ENCODE measurements at regions not wholly inside any gene's neighbourhood (a gene's known extent, or its start where the extent isn't known, plus 50 kb on each side); places are given as distances from the start of the nearest gene placed in this dataset.

GRCh38 chr17:15882777-15883176 is 62.2 kb upstream of the ADORA2B start:
- no peak overlapping the region for H3K27ac ChIP-seq
- DNase-seq, result no peak
- H3K4me1 ChIP-seq, result no peaks in the 10 kb centered on the region
- no peaks in the 10 kb centered on the region for H3K36me3 ChIP-seq
- peaks cover 7% of the 10 kb centered on the region; the same call in 1 of the 2 replicates for H3K9me3 ChIP-seq (replicated peaks)
- no peak overlapping the region for H3K4me3 ChIP-seq
- H3K27me3 ChIP-seq, result 0 out of 2 replicates have a peak, but pooled peaks cover 2% of the 10 kb centered on the region

DNA sequence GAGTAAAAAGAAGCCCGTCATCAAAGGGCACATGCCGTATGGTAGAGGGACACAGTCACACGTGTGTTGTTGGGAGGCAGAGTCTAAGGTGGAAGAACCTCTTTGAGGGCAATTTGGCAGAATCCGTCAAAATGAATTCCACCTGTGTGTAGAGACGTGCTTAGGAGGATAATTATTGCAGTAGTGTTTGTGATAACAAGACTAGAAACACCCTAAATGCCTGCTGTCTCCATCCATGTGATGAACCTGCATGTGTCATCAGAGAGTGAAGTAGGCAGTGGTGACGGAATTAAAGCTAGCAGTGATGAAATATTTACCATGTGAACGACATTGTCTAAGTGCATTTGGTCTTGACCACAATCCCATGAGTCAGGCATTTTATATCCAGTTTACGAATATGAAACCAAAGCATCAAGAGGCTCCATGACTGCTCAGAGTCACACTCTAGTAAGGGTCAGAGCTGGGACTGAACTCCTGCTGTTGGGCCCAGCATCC is 61.3 kb upstream of the ADORA2B start:
- no peak overlapping the region for H3K4me3 ChIP-seq
- H3K9me3 ChIP-seq (replicated peaks), result peaks cover 7% of the 10 kb centered on the region; the same call in 1 of the 2 replicates
- H3K4me1 ChIP-seq, result no peaks in the 10 kb centered on the region
- no peak overlapping the region for H3K27ac ChIP-seq
- DNase-seq, result peak in 1 of 2 experiments; percentile 44
- no peaks in the 10 kb centered on the region for H3K36me3 ChIP-seq
- 0 out of 2 replicates have a peak, but pooled peaks cover 2% of the 10 kb centered on the region for H3K27me3 ChIP-seq

DNA sequence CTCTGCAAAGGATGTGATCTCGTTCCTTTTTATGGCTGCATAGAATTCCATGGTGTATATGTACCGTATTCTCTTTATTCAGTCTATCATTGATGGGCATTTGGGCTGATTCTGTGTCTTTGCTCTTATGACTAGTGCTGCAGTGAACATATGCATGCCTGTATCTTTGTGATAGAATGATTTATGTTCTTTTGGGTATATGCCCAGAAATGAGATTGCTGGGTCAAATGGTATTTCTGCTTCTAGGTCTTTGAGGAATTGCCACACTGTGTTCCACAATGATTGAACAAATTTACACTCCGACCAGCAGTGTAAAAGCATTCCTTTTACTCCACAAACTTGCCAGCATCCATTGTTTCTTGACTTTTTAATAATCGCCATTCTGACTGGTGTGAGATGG is 60.2 kb upstream of the ADORA2B start:
- Histone ChIP-seq H3K36me3 (no peaks in the 10 kb centered on the region), H3K9me3 (replicated peaks) (peaks cover 7% of the 10 kb centered on the region; the same call in 1 of the 2 replicates), H3K4me1 (no peaks in the 10 kb centered on the region), H3K4me3 (no peak overlapping the region), H3K27ac (no peak overlapping the region), H3K27me3 (0 out of 2 replicates have a peak, but pooled peaks cover 2% of the 10 kb centered on the region)
- no peak for DNase-seq

DNA sequence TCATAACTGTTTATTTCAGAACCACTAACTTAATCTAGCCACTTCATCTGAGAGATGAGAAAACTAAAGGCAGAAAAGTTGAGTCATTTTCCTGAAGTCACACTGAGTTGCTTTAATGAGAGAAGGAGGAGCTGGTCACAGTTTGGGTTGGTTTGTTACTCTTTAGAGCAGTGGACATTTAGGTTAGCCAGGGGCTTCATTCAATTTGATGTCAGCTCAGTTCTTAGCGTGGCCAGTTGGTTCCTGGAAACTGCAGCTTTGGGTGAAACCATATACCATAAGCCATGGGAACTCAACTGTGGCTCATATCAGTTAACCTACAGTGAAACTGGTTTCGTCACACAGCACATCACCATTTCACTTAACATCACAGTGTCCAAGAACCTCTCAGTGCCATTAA is 59.2 kb upstream of the ADORA2B start:
- no peaks in the 10 kb centered on the region for H3K36me3 ChIP-seq
- H3K27me3 ChIP-seq, result 0 out of 2 replicates have a peak, but pooled peaks cover 2% of the 10 kb centered on the region
- H3K27ac ChIP-seq, result no peak overlapping the region
- H3K4me1 ChIP-seq, result no peaks in the 10 kb centered on the region
- H3K9me3 ChIP-seq (replicated peaks), result peaks cover 7% of the 10 kb centered on the region; the same call in 1 of the 2 replicates
- no peak overlapping the region for H3K4me3 ChIP-seq
- DNase-seq, result no peak

DNA sequence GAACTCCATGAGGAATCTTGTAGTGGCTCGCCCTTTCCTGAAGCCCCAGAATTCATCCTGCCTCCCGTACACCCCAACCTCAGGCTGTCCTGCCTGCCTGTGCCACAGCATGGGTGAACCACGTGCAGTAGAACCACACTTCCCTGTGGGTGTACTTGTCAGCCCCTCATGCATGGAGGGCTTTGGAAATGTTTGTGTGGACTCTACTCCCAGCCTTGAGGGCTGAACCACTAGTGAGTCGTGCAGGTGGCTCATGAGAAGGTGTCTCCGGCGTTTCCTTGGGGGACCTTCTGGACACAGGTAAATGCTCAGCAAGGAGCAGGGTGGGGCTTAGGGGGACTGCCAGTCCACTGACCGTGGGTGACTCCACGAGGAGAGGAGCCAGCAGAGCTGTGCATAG is 58.7 kb upstream of the ADORA2B start:
- Histone ChIP-seq H3K4me3 (no peak overlapping the region), H3K9me3 (replicated peaks) (peaks cover 7% of the 10 kb centered on the region; the same call in 1 of the 2 replicates), H3K27ac (no peak overlapping the region), H3K27me3 (0 out of 2 replicates have a peak, but pooled peaks cover 2% of the 10 kb centered on the region), H3K4me1 (no peaks in the 10 kb centered on the region), H3K36me3 (no peaks in the 10 kb centered on the region)
- DNase-seq, result no peak

GRCh38 chr17:15886804-15887203 is 58.1 kb upstream of the ADORA2B start:
- no peak for DNase-seq
- Histone ChIP-seq H3K27ac (no peak overlapping the region), H3K4me3 (no peak overlapping the region), H3K9me3 (replicated peaks) (peaks cover 7% of the 10 kb centered on the region; the same call in 1 of the 2 replicates), H3K4me1 (no peaks in the 10 kb centered on the region), H3K36me3 (no peaks in the 10 kb centered on the region), H3K27me3 (0 out of 2 replicates have a peak, but pooled peaks cover 2% of the 10 kb centered on the region)

- Histone ChIP-seq H3K27me3 (no peaks in the 10 kb centered on the region), H3K27ac (no peak overlapping the region), H3K4me1 (no peaks in the 10 kb centered on the region), H3K36me3 (no peaks in the 10 kb centered on the region), H3K9me3 (replicated peaks) (peaks cover 7% of the 10 kb centered on the region; the same call in 1 of the 2 replicates), H3K4me3 (no peak overlapping the region)
- DNase-seq, result no peak
These were observed 56.5 kb upstream of the ADORA2B start for GRCh38 chr17:15888436-15888835.

- DNase-seq, result no peak
- no peaks in the 10 kb centered on the region; the same call in 1 of the 2 replicates for H3K4me1 ChIP-seq
- H3K4me3 ChIP-seq, result no peak overlapping the region
- no peak overlapping the region for H3K27ac ChIP-seq
- H3K27me3 ChIP-seq, result peaks cover 3% of the 10 kb centered on the region; the same call in 1 of the 2 replicates
- H3K36me3 ChIP-seq, result no peaks in the 10 kb centered on the region
- no peaks in the 10 kb centered on the region for H3K9me3 ChIP-seq (replicated peaks)
These were observed 54.5 kb upstream of the ADORA2B start for GRCh38 chr17:15890279-15890892.

DNA sequence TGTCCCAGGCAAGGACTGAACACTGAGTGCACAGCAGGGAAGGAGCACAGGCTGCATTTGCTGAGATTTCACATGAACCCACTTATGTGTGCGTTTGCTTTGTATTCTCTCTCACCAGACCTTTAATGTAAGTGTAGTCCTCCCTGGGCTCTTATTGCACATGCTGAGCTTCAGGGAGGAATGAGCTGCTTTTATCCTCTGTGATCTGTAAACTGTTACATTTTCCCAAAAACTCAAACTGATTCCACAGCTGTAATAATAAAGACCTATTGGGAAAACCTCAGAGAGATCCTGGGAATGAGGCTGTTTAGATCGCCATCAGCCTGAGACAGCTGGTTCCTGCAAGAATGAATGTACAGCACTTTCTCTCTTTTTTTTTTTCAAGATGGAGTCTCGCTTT is 53.6 kb upstream of the ADORA2B start:
- Histone ChIP-seq H3K4me3 (no peak overlapping the region), H3K27ac (no peak overlapping the region), H3K36me3 (0 out of 2 replicates have a peak, but pooled peaks cover 2% of the 10 kb centered on the region), H3K9me3 (replicated peaks) (no peaks in the 10 kb centered on the region; the same call in 1 of the 2 replicates), H3K4me1 (peaks cover 2% of the 10 kb centered on the region), H3K27me3 (peaks cover 3% of the 10 kb centered on the region; the same call in 1 of the 2 replicates)
- DNase-seq, result peak; percentile 38 to 69

GRCh38 chr17:15892244-15892643 is 52.7 kb upstream of the ADORA2B start:
- Histone ChIP-seq H3K27me3 (peaks cover 3% of the 10 kb centered on the region; the same call in 1 of the 2 replicates), H3K4me1 (peaks cover 2% of the 10 kb centered on the region), H3K27ac (no peak overlapping the region), H3K36me3 (0 out of 2 replicates have a peak, but pooled peaks cover 2% of the 10 kb centered on the region), H3K9me3 (replicated peaks) (no peaks in the 10 kb centered on the region; the same call in 1 of the 2 replicates), H3K4me3 (no peak overlapping the region)
- no peak for DNase-seq

DNA sequence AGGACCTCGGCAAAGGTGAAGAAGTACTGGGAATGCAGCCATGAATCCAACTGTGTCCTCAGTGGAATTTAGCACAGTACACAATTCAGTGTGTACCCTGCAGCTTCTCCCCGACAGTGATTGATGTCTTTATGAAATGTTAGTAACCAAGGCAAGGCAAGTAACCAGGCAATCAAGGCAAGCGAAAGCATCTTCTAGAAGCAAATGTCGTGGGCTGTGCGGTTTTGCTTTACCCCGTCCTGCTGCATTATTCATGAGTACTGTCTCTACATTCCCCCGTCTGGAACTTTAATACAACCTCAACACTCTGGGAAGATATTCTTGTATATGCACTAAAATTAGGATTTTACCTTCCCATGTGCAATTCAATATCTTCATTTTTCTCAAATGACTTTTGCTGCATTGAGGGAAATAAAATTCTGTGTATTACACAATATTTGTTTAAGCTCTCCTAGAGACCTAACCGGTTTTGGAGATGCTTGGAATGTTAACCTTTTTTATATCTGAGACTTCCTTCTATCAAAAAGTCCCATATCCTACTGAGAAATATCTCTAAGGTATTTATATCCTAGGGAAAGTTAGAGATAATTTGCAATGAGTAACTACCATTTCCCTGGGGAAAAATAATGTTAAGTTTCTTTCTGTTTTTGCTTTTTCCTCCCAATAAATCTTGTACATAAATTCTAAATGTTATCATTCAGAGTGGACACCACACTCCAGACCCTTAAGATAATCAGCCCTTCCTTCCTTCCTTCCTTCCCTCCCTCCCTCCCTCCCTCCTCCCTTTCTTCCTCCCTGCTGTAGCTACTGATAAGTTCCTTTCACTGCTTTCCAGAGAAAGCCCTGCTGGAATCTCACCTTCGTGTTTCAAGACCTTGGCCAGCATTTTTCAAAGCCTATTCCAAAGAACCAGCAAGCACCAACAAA is 51.9 kb upstream of the ADORA2B start:
- Histone ChIP-seq H3K4me1 (peaks cover 2% of the 10 kb centered on the region), H3K9me3 (replicated peaks) (no peaks in the 10 kb centered on the region; the same call in 1 of the 2 replicates), H3K4me3 (no peak overlapping the region), H3K27me3 (peaks cover 3% of the 10 kb centered on the region; the same call in 1 of the 2 replicates), H3K36me3 (0 out of 2 replicates have a peak, but pooled peaks cover 2% of the 10 kb centered on the region), H3K27ac (no peak overlapping the region)
- DNase-seq, result no peak

DNA sequence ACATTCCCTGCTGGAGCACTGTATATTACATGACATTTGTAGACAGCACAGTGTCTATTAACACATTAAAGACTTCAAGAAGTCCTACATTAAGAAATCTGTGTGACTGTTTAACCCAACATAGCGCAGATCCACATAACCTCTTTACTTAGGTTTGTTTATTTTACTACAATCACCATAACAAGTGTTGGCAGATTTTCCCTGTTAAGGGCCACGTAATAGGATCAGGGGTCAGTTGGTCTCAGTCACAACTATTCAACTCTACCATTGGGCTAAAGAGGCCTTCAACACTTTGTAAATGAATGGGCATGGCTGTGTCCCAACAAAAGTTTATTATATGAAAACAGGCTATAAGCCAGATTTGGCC is 51.3 kb upstream of the ADORA2B start:
- Histone ChIP-seq H3K27ac (no peak overlapping the region), H3K27me3 (peaks cover 3% of the 10 kb centered on the region; the same call in 1 of the 2 replicates), H3K4me3 (no peak overlapping the region), H3K36me3 (0 out of 2 replicates have a peak, but pooled peaks cover 2% of the 10 kb centered on the region), H3K4me1 (peaks cover 2% of the 10 kb centered on the region), H3K9me3 (replicated peaks) (no peaks in the 10 kb centered on the region; the same call in 1 of the 2 replicates)
- no peak for DNase-seq

- Histone ChIP-seq H3K27me3 (peaks cover 3% of the 10 kb centered on the region; the same call in 1 of the 2 replicates), H3K36me3 (0 out of 2 replicates have a peak, but pooled peaks cover 2% of the 10 kb centered on the region), H3K9me3 (replicated peaks) (no peaks in the 10 kb centered on the region; the same call in 1 of the 2 replicates), H3K27ac (no peak overlapping the region), H3K4me3 (no peak overlapping the region), H3K4me1 (peaks cover 2% of the 10 kb centered on the region)
- no peak for DNase-seq
These were observed 50.7 kb upstream of the ADORA2B start for GRCh38 chr17:15894258-15894657.

DNA sequence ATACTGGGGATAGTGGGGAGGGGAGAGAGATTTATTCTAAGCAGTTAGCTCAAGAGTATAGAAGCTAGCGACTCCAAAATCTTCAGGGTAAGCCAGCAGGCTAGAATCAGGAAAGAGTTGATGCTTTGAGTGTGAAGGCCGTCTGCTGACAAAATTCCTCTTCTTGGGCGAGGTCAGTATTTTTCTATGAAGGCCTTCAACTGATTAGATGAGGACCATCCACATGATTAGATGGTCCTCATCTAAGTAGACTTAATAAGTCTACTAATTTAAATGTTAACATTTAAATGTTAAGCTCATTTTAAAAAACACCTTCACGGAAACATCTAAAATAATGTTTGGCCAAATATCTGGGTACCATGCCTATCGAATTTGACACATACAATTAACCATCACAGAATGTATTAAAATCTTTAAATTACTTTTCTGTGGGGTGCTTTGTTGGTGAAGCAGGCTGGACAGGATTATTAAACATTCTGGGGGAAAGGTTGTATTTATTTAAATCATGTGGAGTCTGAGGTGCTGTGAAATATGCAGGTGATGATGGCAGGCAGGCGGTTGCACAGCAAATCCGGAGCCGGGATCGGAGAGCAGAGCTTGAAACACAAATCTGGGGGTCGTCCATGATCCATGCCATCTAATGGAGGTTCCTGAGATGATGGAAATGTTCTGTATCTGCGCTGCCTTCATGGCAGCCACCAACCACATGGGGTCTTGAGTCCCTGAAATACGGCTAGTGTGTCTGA is 49.8 kb upstream of the ADORA2B start:
- H3K4me1 ChIP-seq, result peaks cover 2% of the 10 kb centered on the region
- H3K9me3 ChIP-seq (replicated peaks), result peaks cover 3% of the 10 kb centered on the region; the same call in 1 of the 2 replicates
- H3K36me3 ChIP-seq, result 0 out of 2 replicates have a peak, but pooled peaks cover 2% of the 10 kb centered on the region
- no peak overlapping the region for H3K27ac ChIP-seq
- peaks cover 3% of the 10 kb centered on the region; the same call in 1 of the 2 replicates for H3K27me3 ChIP-seq
- H3K4me3 ChIP-seq, result no peak overlapping the region
- DNase-seq, result no peak
